OCI-LY1 (cell line): ENCODE measurements at regions not wholly inside any gene's neighbourhood (a gene's known extent, or its start where the extent isn't known, plus 50 kb on each side); places are given as distances from the start of the nearest gene placed in this dataset.
A peak's percentile ranks its signal among the peaks of the same experiment; 100 is the strongest.

ENCODE experiments used
- H2AFZ ChIP-seq: fragments of 200-600 bp; sonication (generic), shearing (Covaris generic); 2 replicates; pipeline ENCODE4 v1.6.0; 2014; ENCODE audit warnings: antibody characterized with exemption, mild to moderate bottlenecking, low read length
- H3F3A ChIP-seq: fragments of 200-600 bp; sonication (generic), shearing (Covaris generic); 2 replicates; pipeline ENCODE4 v1.6.0; 2014; ENCODE audit warnings: mild to moderate bottlenecking, antibody characterized with exemption, low read length, moderate library complexity; ENCODE audit not compliant: insufficient read depth
- H3K27ac ChIP-seq: fragments of 200-600 bp; sonication (generic); 2 replicates; pipeline ENCODE4 v1.5.1; 2014; ENCODE audit warnings: low read length, mixed run types, mild to moderate bottlenecking, low read depth; ENCODE audit not compliant: poor library complexity, severe bottlenecking
- H3K27me3 ChIP-seq: fragments of 200-600 bp; sonication (generic); 2 replicates; pipeline ENCODE4 v1.6.0; 2014; ENCODE audit warnings: antibody characterized with exemption, mild to moderate bottlenecking, low read length, moderate library complexity; ENCODE audit not compliant: insufficient read depth
- H3K36me3 ChIP-seq: fragments of 200-600 bp; sonication (generic); 2 replicates; pipeline ENCODE4 v1.6.1; 2014; ENCODE audit warnings: mild to moderate bottlenecking, antibody characterized with exemption, low read length, moderate library complexity, mixed read lengths; ENCODE audit not compliant: insufficient read depth
- H3K4me1 ChIP-seq: fragments of 200-600 bp; sonication (generic); 2 replicates; pipeline ENCODE4 v1.5.1; 2014; ENCODE audit warnings: mild to moderate bottlenecking, low read length, moderate library complexity; ENCODE audit not compliant: insufficient read depth, severe bottlenecking
- H3K4me2 ChIP-seq: fragments of 200-600 bp; sonication (generic), shearing (Covaris generic); 2 replicates; pipeline ENCODE4 v1.6.1; 2014; ENCODE audit warnings: low read length
- H3K4me3 ChIP-seq: fragments of 200-600 bp; sonication (generic); 2 replicates; pipeline ENCODE4 v1.5.1; 2014; ENCODE audit warnings: low read length, low read depth, mild to moderate bottlenecking, mixed read lengths; ENCODE audit not compliant: poor library complexity, severe bottlenecking
- H3K79me2 ChIP-seq: fragments of 200-600 bp; shearing (Covaris generic); 2 replicates; pipeline ENCODE4 v1.6.1; 2016; ENCODE audit warnings: mixed run types, low read length, mixed read lengths; ENCODE audit not compliant: insufficient read depth
- H3K9ac ChIP-seq: fragments of 200-600 bp; sonication (generic), shearing (Covaris generic); 2 replicates; pipeline ENCODE4 v1.6.1; 2014; ENCODE audit warnings: mild to moderate bottlenecking, low read length, mixed read lengths
- H3K9me2 ChIP-seq: fragments of 200-600 bp; sonication (generic), shearing (Covaris generic); 2 replicates; pipeline ENCODE4 v1.6.1; 2014; ENCODE audit warnings: low read depth, mild to moderate bottlenecking, low read length, mixed read lengths
- H3K9me3 ChIP-seq: fragments of 200-600 bp; shearing (Covaris generic); 2 replicates; pipeline ENCODE4 v1.6.1; 2014; ENCODE audit warnings: low read length, mixed read lengths
- H4K20me1 ChIP-seq: fragments of 200-600 bp; sonication (generic), shearing (Covaris generic); 2 replicates; pipeline ENCODE4 v1.6.0; 2016; ENCODE audit warnings: mild to moderate bottlenecking, low read length; ENCODE audit not compliant: insufficient read depth
- EZH2 ChIP-seq: fragments of 200-600 bp; sonication (generic), shearing (Covaris generic); IDR thresholded peaks from 2 replicates; pipeline ENCODE4 v1.8.0; 2017; ENCODE audit warnings: borderline replicate concordance, mixed run types, mild to moderate bottlenecking, antibody characterized with exemption, low read length, moderate library complexity, mixed read lengths
- TF ChIP-seq, protein P1 (sequence below): fragments of 200-600 bp; sonication (generic), shearing (Covaris generic); IDR thresholded peaks from 2 replicates; pipeline ENCODE4 v1.5.1; 2017; ENCODE audit warnings: mild to moderate bottlenecking, antibody characterized with exemption, low read length, moderate library complexity, mixed read lengths

DNA sequence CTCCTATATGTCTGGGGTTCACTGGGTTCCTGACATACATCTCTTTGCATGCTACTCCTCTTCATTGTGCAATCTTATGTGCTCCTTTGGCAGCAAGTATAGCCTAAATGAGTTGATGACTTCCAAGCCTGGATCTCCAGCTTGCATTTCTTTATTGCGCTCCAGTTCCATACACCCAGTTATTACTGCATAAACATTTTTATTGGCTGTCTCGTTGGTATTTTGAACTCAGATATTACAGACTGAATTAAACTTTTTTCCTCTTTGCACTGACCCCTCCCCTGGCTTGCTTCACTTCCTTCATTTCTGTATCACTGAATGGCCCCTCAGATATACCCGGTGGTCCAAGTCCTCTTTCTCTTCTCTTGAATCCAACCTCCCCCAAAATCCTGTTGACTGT is 219.2 kb downstream of the MC4R start:
- Histone ChIP-seq H3K9me2 (no peaks in the 10 kb centered on the region), H3K79me2 (no peaks in the 10 kb centered on the region), H3K4me1 (peaks cover 34% of the 10 kb centered on the region), H3K4me3 (no peak overlapping the region), H4K20me1 (no peaks in the 10 kb centered on the region), H3K9me3 (no peaks in the 10 kb centered on the region), H3K27me3 (no peaks in the 10 kb centered on the region), H2AFZ (no peak overlapping the region), H3F3A (no peaks in the 10 kb centered on the region), H3K36me3 (no peaks in the 10 kb centered on the region), H3K9ac (no peak overlapping the region), H3K27ac (no peak overlapping the region), H3K4me2 (no peak overlapping the region)
- no peak for TF ChIP-seq EZH2
- TF ChIP-seq, protein P1, sequence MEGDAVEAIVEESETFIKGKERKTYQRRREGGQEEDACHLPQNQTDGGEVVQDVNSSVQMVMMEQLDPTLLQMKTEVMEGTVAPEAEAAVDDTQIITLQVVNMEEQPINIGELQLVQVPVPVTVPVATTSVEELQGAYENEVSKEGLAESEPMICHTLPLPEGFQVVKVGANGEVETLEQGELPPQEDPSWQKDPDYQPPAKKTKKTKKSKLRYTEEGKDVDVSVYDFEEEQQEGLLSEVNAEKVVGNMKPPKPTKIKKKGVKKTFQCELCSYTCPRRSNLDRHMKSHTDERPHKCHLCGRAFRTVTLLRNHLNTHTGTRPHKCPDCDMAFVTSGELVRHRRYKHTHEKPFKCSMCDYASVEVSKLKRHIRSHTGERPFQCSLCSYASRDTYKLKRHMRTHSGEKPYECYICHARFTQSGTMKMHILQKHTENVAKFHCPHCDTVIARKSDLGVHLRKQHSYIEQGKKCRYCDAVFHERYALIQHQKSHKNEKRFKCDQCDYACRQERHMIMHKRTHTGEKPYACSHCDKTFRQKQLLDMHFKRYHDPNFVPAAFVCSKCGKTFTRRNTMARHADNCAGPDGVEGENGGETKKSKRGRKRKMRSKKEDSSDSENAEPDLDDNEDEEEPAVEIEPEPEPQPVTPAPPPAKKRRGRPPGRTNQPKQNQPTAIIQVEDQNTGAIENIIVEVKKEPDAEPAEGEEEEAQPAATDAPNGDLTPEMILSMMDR, result no peak

DNA sequence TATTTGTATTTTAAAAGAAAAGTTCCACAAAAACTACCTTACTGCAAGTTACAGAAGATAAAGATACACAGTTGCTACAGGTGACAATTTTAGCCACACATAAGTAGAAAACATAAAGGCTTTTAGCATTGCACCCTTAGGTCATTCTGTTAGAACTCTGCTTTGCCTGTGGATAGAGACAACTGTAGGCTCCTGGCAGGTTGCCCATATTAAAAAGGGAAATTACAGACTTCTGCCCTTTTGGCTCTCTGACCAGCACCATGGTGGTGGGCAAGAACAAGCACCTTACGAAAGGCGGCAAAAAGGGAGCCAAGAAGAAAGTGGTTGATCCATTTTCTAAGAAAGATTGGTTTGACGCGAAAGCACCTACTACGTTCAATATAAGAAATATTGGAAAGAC is 223.3 kb downstream of the MC4R start:
- H3K4me1 ChIP-seq, result peaks cover 74% of the 10 kb centered on the region
- H3K27ac ChIP-seq, result peak overlapping the region; percentile 84
- H3K4me2 ChIP-seq, result no peak overlapping the region; the same call in 1 of the 2 replicates
- no peak overlapping the region; the same call in 1 of the 2 replicates for H3K9ac ChIP-seq
- H3K9me3 ChIP-seq, result no peaks in the 10 kb centered on the region
- no peak for TF ChIP-seq EZH2
- TF ChIP-seq, protein P1, result no peak
- H4K20me1 ChIP-seq, result no peaks in the 10 kb centered on the region
- H3K9me2 ChIP-seq, result no peaks in the 10 kb centered on the region
- H3K4me3 ChIP-seq, result no peak overlapping the region
- no peaks in the 10 kb centered on the region for H3K79me2 ChIP-seq
- H3F3A ChIP-seq, result no peaks in the 10 kb centered on the region
- H2AFZ ChIP-seq, result no peak overlapping the region
- no peaks in the 10 kb centered on the region for H3K27me3 ChIP-seq
- H3K36me3 ChIP-seq, result no peaks in the 10 kb centered on the region

DNA sequence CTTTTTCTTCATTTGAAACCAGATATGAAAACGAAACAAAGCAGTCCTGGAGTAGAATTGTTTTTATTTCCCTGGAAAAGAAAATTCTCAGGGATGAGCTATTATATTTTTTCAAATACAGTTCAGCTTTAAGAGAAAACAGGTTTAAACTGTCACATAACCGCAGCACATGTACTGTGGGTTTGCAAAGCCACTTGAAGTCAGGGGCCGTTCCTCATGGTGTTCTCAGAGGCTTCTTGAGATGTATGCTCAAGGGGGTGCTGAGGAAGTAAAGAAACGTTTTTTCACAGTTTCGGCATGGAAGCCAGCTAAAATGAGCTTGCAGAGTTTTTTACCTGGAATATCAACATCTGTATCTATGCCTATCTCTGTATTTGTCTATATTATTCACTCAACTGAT is 225.3 kb downstream of the MC4R start:
- peak overlapping the region; percentile 26 for H3K9ac ChIP-seq
- no peaks in the 10 kb centered on the region for H3K27me3 ChIP-seq
- H3K4me3 ChIP-seq, result no peak overlapping the region
- peaks cover 68% of the 10 kb centered on the region for H3K4me1 ChIP-seq
- peak overlapping the region; percentile 77; the same call in 1 of the 2 replicates for H2AFZ ChIP-seq
- TF ChIP-seq, protein P1, result no peak; the same call in 1 of the 2 replicates
- no peaks in the 10 kb centered on the region for H3K79me2 ChIP-seq
- H3K9me2 ChIP-seq, result no peaks in the 10 kb centered on the region
- no peaks in the 10 kb centered on the region for H3K9me3 ChIP-seq
- peak overlapping the region; percentile 49 for H3K4me2 ChIP-seq
- no peaks in the 10 kb centered on the region for H3F3A ChIP-seq
- H3K27ac ChIP-seq, result peak overlapping the region; percentile 84
- no peaks in the 10 kb centered on the region for H4K20me1 ChIP-seq
- H3K36me3 ChIP-seq, result no peaks in the 10 kb centered on the region
